HL-60 (cell line): ENCODE measurements at regions not wholly inside any gene's neighbourhood (a gene's known extent, or its start where the extent isn't known, plus 50 kb on each side); places are given as distances from the start of the nearest gene placed in this dataset.

Experiments
- DNase-seq, 2 experiments: peaks; one replicate each; pipeline ENCODE4 v3.0.0-alpha.2; 2010 to 2020; ENCODE audit warnings: low read depth in 1 of 2, low spot score in 1 of 2
- H3K27ac ChIP-seq: fragments of 250-450 bp; sonication (Bioruptor Pico); replicated peaks from 2 replicates; pipeline ENCODE4 v1.5.1; 2020; ENCODE audit warnings: mild to moderate bottlenecking, moderate library complexity
- H3K27me3 ChIP-seq: fragments of 250-450 bp; sonication (Bioruptor Pico); 2 replicates; pipeline ENCODE4 v1.5.1; 2021; ENCODE audit warnings: mild to moderate bottlenecking, moderate library complexity; ENCODE audit not compliant: insufficient read depth, poor library complexity, severe bottlenecking
- H3K4me3 ChIP-seq: replicated peaks from 2 replicates; pipeline ENCODE4 v1.5.1; 2011; ENCODE audit warnings: mild to moderate bottlenecking, control low read depth, low read length; ENCODE audit not compliant: insufficient read depth
- GABPA ChIP-seq: IDR thresholded peaks from 2 replicates; pipeline ENCODE4 v1.6.1; 2012; ENCODE audit warnings: low read depth
- POLR2AphosphoS5 ChIP-seq: IDR thresholded peaks from 2 replicates; pipeline ENCODE4 v1.6.1; 2012; ENCODE audit warnings: low read depth
- SPI1 ChIP-seq: IDR thresholded peaks from 2 replicates; pipeline ENCODE4 v1.6.1; 2012; ENCODE audit warnings: low read depth, mild to moderate bottlenecking, borderline replicate concordance
- TF ChIP-seq, protein P1 (sequence below): IDR thresholded peaks from 2 replicates; pipeline ENCODE4 v1.6.1; 2012; ENCODE audit warnings: low read depth; ENCODE audit not compliant: insufficient replicate concordance
- TF ChIP-seq, protein P2 (sequence below): IDR thresholded peaks from one replicate; pipeline ENCODE4 v1.5.1; 2011; ENCODE audit warnings: low read length, control low read depth, inconsistent platforms; ENCODE audit not compliant: insufficient read depth

DNA sequence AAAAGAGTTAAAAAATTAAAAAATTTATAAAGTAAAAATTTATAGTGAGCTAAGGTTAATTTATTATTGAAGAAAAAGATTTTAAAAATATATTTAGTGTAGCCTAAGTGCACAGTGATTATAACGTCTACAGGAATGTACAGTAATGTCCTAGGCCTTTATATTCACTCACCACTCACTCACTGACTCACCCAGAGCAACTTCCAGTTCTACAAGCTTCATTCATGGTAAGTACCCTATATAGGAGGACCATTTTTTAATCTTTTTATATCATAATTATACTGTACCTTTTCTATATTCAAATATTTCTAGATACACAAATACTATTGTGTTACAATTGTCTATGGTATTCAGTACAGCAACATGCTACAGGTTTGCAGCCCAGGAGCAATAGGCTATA, 1623.2 kb downstream of the RPA4 start:
- Histone ChIP-seq H3K27ac (no peak overlapping the region), H3K27me3 (no peaks in the 10 kb centered on the region), H3K4me3 (no peak overlapping the region)
- DNase-seq: no peak
- TF ChIP-seq, protein P1, sequence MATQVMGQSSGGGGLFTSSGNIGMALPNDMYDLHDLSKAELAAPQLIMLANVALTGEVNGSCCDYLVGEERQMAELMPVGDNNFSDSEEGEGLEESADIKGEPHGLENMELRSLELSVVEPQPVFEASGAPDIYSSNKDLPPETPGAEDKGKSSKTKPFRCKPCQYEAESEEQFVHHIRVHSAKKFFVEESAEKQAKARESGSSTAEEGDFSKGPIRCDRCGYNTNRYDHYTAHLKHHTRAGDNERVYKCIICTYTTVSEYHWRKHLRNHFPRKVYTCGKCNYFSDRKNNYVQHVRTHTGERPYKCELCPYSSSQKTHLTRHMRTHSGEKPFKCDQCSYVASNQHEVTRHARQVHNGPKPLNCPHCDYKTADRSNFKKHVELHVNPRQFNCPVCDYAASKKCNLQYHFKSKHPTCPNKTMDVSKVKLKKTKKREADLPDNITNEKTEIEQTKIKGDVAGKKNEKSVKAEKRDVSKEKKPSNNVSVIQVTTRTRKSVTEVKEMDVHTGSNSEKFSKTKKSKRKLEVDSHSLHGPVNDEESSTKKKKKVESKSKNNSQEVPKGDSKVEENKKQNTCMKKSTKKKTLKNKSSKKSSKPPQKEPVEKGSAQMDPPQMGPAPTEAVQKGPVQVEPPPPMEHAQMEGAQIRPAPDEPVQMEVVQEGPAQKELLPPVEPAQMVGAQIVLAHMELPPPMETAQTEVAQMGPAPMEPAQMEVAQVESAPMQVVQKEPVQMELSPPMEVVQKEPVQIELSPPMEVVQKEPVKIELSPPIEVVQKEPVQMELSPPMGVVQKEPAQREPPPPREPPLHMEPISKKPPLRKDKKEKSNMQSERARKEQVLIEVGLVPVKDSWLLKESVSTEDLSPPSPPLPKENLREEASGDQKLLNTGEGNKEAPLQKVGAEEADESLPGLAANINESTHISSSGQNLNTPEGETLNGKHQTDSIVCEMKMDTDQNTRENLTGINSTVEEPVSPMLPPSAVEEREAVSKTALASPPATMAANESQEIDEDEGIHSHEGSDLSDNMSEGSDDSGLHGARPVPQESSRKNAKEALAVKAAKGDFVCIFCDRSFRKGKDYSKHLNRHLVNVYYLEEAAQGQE: no peak
- TF ChIP-seq, protein P2, sequence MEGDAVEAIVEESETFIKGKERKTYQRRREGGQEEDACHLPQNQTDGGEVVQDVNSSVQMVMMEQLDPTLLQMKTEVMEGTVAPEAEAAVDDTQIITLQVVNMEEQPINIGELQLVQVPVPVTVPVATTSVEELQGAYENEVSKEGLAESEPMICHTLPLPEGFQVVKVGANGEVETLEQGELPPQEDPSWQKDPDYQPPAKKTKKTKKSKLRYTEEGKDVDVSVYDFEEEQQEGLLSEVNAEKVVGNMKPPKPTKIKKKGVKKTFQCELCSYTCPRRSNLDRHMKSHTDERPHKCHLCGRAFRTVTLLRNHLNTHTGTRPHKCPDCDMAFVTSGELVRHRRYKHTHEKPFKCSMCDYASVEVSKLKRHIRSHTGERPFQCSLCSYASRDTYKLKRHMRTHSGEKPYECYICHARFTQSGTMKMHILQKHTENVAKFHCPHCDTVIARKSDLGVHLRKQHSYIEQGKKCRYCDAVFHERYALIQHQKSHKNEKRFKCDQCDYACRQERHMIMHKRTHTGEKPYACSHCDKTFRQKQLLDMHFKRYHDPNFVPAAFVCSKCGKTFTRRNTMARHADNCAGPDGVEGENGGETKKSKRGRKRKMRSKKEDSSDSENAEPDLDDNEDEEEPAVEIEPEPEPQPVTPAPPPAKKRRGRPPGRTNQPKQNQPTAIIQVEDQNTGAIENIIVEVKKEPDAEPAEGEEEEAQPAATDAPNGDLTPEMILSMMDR: no peak
- TF ChIP-seq POLR2AphosphoS5 (no peak), SPI1 (no peak), GABPA (no peak)

DNA sequence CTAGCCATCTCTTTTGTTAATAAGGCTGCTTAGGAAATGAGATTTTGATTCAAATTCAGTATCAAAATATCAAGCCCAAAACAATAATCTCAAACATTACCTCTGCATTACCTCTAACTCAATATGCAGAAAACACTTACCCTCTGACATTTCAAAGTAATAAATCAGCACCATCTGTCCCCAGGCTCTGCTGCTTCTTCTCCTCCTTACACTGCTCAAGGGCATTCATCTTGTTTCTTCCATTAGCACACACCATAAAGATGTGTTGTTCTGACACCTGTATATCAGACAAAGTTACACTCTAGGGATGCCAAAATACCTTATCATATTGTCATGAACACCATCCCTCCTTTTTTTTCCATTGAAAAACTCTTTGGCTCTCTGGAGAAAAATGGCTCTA, 1630.3 kb downstream of the RPA4 start:
- Histone ChIP-seq H3K4me3 (no peak overlapping the region), H3K27me3 (no peaks in the 10 kb centered on the region), H3K27ac (no peak overlapping the region)
- no peak for DNase-seq
- TF ChIP-seq POLR2AphosphoS5: no peak

DNA sequence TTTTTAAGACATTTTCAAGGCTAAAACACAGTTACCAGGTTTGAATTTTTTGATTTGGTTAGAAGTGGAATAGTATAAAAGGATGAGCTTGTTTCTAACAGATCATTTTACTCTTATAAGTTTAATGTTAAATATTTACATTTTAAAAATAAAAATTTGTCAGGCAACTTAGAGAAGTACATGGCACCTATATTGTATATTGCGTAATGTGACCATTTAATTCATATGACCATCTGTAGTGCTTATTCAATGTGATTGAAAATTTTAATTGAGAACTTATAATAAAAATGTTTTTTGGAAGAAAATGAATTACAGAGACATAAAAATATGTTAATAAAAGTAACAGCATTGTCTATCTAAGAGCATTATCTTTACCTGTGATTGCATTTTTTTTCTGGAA, 1632.4 kb downstream of the RPA4 start:
- Histone ChIP-seq H3K4me3 (no peak overlapping the region), H3K27me3 (no peaks in the 10 kb centered on the region), H3K27ac (no peak overlapping the region)
- DNase-seq: no peak
- no peak for TF ChIP-seq GABPA
- TF ChIP-seq, protein P1: no peak
- TF ChIP-seq, protein P2: no peak
- no peak for TF ChIP-seq POLR2AphosphoS5
- TF ChIP-seq SPI1: no peak

DNA sequence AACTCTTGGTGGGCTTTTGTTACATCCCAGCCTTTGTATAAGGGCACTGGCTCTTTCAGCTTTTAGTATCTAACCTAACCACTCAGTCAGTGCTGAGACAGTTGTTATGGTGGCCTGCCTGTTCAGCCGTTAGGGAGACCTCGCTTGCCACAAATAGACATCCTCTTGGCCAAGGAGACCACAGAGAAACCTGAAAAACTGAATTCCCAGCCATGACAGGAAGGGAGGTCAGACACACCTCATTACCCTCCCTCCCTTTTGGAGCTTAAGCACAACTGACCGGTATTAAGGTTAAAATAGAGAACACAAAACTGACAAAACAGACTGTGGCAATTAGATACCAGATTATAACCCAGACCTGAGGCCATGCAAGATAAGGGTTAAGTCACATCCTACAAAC, 1639.3 kb downstream of the RPA4 start:
- TF ChIP-seq SPI1 (no peak), GABPA (no peak)
- TF ChIP-seq, protein P2: no peak
- TF ChIP-seq, protein P1: no peak
- DNase-seq: no peak

More for the DNA sequence above, 1639.3 kb downstream of the RPA4 start:
- Histone ChIP-seq H3K27me3 (peaks cover 2% of the 10 kb centered on the region), H3K4me3 (no peak overlapping the region), H3K27ac (no peak overlapping the region)
